ELR (cell line): ENCODE measurements at regions not wholly inside any gene's neighbourhood (a gene's known extent, or its start where the extent isn't known, plus 50 kb on each side); places are given as distances from the start of the nearest gene placed in this dataset.
"Not testable (repeated sequence)": the region's sequence is repeated elsewhere in the genome, so short reads cannot be mapped to it uniquely, and the experiment has no call there.

ENCODE experiments used
- DNase-seq: peaks from one replicate; pipeline ENCODE4 v3.0.0-alpha.2; 2015; ENCODE audit warnings: low read depth

DNA sequence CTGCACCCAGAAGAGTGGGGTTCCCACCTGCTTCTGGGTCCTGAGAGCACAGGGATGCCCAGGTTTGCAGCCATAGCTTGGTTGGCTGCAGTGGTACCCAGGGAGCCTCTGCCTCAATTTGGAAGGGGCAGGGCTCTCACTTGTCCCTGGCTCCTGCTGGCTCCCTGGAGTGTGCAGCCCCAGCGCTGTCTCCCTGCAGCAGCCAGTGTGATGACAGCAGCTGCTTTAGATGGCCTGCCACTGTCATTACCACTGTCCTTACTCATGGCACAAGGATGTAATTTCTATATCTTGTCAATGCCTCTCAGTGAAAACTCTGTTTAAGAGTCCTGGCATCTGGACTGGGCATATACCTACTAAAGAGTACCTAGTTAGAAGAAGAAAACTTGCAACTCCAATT is 250.9 kb downstream of the KIF20B start:
- DNase-seq: no peak

DNA sequence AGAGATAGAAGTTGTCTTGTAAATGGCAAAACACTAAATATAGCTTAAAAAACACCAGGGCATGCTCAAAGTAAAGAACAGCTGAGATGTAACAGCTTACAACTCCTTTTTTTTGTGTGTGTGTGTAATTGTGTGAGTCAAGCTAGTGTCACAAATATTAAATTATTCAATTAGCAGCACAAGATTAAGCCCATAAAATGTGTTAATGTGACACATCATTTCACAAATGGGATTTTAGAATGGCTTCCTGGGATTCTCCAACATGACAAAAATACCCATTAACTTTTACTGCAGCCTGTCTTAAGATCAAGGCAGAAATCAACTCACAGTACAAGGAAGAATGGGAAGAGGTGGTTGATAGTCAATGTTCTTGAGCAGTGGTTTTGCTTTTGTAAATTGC is 251.4 kb downstream of the KIF20B start:
- no peak for DNase-seq

DNA sequence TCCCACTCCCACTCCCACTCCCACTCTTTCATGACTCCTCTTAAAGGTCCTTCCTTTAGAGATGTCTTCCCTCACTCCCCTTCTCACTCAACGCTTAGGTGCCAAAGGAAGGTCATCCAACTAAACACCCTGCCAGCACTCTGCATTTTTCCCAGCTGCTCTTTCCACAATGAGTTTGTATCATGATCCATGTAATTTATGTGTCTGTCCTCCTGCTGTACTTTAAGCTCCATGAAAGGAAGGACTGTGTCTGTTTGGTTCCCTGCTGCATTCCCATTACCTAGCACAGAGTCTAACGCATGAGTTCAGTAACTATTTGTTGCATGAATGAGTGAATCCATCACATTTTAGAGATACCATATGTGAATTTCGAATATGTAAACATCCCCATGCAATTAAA is 252.7 kb downstream of the KIF20B start:
- DNase-seq: no peak

DNA sequence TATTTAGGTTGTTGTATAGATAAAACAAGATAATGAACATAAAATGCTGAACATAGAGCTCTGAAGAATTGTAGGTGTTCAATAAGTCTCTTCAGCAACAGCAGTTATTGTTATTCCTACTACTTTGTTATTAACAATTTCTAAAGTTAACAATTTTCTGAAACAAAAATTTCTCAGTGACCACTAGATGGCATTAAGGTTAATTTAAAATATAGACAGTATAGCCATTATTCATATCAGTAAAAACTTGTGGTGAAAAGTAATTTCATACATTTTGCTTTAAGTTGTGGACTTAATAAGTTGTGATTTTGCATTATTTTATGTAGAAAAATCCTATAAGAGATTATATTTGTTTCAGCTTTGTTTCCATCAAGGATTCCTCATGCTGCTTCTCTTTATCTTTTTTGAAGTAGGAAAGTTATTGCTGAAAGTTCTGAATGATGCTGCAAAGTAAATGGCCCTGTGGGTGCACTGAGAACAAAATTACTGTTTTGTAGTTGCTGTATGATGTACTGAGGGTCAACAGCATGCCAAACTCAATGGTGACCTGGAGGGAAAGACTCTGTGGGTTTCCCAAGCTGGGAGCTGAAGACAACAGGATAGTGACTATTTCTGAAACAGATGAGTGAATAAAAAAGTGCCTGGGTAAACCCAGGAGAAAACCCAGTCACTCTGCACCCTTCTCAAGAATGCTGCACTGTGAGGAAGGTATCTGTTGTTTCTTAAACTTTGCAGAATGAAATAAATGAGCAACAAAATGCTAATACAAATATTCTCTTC is 253.6 kb downstream of the KIF20B start:
- DNase-seq: peak; percentile 5

DNA sequence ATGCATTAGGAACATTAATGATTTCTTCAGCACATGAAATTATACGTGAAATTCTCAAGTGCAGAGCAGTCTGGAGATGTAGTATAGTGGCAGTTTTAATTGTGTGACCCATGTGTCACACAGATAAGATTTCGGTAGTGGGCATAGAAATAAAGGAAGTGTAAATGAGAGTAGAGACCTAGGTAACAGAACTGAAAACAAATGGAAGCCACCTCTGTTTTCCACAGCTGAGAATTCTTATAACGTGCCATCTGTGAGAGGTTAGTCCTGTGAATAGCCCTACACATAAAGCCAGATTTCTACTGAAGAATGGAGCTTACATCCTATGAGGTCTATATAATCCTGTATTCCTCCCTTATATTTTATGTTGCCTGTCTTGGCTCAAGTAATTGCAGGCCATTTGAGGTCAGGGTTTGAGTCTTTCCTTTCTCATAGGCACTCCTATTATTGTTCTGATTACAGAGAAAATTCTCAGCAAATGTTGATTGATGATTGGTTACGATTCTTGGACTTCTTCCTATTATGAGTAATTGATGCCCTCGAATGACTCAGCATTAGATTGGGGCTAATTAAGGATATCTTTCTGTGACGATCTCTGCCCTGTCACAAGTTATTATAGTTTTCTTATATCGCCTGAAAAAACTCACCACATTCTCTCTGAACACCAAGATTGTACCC is 258.2 kb downstream of the KIF20B start:
- peak; percentile 8 for DNase-seq

DNA sequence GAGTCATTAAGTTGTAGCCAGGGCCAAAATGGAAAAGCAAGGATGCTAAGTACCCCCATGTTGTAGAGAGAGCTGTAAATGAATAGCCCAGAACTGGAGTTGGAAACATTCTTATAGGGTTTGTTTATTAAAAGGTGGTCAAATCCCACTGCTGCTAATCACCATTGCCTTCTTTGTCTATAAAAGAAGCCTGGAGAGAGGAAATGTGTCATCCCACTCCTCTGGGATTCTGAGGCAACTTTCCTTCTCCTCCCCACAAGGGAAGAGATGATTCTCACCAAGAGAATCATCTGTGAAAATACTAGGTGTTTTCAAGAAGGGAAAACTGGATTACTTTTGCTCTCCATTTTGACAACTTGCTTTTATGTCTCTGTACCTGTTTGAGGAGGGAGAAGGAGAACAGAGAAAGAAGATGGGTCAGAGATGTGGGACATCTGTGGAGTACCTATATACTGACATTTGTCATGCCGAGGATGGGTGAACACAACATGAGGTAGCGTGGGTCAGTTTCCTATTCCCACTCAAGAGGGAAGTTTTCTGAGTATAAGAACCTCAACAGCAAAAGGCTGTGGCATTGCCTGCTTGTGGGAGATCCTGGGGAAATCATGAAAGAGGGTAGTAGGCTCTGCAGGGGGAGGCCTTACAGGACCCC is 262.2 kb downstream of the KIF20B start:
- DNase-seq: peak; percentile 42

DNA sequence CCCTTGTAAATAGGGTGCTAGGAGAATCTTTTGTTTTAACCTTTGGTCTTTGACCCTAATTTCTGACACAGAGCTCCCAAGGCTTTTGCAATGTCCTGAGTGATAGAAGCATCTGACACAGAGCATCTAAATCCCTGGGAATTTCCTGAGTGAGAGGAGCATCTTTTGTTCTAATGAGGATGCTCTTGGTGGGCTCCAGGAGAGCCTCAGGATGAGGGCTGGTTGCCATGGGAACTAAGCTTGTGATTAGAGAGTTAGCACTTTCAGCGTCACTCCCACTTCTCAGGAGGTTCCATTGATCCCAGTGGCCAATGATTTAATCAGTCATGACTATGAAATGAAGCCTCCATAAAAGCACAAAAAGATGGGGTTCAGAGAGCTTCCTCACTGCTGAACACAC is 264.8 kb downstream of the KIF20B start:
- no peak for DNase-seq

DNA sequence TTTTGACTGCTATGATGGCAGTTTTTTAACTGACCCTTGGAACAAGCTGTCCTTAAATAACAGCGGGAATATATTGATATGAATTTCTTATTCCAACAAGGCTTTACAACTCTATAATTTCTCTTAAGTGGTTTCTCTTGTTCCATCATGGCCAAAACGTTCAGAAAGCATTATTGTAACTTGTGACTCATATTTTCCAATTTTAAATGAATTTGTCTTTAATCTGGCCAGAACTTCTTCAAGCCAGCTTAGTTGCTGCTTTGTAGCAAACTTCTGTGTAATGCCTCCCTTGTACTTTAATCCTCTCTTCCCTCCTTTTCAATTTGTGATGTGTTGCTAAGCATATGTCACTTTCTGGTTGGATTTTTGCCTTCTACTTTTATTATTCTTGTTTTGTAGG is 271.9 kb downstream of the KIF20B start:
- no peak for DNase-seq

DNA sequence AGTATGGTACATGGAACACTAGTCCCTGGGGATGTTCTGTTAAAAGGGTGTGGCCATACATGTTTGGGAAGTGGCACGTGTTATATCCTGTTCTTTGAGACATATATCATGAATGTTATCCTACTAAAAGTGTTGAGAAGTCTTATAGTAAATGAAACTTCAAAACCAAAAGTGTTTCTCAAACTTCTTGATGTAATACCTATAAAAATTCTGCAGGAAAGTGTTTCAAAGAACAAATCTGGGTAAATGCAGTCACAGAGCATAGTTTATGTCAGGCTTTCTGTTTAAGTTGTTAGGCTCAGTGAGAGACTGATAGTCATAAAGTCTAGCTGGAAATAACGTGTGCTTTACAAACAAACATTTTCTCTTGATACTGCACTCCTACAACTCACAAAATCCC is 273.7 kb downstream of the KIF20B start:
- no peak for DNase-seq

DNA sequence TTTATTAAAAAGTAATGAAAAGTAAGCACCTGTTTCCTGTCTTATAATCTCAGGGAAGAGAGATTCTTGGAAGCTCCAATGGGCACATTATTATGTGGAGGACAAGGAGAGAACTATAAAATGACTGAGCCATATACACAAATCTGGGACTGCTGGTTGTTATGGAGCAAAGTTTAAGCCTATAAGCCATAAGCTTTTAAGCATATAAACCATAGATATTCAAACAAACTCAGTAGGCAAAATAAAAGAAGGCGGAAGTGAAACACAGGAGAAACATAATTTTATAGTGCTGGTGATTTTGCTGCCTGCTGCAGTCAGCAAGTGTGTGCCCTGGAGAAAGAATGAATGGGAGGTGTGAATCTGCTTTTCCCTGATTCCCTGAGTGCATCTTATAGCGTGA is 274.4 kb downstream of the KIF20B start:
- DNase-seq: no peak

DNA sequence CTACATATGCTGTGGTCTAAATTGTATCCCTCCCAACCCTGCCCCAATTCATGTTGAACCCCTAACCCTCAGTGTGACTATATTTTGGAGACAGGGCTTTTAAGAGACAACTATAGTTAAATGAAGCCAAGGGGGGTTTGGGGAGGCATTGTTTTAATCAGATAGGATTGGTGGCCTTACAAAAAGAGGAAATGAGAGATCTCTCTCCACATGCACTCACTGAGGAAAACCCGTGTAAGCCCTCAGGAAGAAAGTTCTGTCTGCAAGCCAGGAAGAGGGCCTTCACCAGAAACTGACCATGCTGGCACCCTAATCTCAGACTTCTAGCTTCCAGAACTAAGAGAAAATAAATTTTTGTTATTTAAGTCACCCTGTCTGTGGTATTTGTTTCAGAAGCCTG is 276.7 kb downstream of the KIF20B start:
- no peak for DNase-seq

DNA sequence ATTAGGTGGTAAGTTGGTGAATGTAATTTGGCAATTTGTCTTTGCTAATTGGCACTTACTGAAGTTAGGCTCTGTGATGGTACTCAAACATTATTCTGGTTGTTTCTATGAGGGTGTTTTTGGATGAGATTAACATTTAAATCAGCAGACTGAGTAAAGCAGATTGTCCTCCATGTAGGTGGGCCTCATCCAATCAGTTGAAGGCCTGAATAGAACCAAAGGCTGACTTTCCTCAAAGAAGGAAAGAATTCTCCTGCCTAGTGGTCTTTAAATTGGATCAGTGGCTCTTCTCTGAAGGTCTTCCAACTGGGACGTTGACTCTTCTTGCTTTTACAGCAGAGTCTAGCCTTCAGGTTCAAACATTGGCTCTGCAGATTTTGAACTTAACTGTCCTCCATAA is 278.3 kb downstream of the KIF20B start:
- DNase-seq: no peak

DNA sequence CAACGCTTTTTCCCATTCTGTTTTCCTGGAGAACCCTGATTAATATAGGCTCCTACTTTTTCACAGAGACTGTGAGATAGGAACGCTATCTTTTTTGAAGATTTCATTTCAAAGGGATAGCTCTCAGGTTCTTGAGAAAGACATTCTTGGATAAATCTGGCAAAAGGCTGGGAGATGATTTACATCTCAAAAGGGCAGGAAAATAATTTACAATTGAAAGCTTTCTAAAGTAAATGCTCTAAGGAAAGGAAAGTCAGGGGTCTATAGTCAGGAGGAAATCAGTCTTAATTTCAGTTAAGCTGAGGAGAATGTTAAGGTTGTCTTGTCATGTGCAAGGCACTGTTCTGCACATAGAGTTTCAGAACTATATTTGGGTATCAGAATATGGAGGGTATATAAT is 278.8 kb downstream of the KIF20B start:
- DNase-seq: no peak

DNA sequence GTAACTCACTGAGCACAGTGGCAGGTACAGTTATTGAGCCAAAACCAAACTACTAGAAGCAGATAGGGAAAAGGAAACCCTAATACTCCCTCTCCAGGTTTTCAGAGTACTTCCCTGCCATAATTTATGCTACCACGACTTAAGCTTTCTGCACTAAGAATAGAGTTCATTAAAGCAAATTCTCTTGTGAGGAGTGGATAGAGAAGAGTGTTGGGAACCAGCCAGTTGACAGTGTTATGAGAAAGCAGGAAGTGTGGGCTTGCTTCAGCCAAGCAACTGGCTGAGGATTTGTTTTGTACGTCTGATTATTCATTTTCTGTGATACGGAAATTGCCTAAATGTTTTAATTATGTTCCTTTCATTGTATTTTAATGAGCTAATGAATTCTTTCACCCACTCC is 280.5 kb downstream of the KIF20B start:
- DNase-seq: no peak

DNA sequence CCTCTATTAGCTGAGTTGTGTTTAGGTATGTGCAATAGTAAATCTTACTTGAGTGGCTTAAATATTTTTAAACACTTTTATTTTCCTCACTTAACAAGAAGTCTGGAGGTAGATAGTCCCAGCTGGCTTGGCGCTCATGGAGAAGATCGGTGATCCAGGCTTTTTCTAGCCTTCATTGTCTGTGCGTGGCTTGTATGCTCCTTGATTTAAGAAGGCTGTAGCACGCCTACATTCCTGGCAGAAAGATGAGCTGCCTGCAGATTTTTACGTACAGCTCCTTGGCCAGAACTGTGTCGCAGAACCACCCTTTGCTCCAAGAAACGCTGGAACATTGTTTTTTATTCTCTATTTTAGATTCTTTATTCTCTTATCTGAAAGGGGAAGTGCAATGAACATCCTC is 284.1 kb downstream of the KIF20B start:
- no peak for DNase-seq

DNA sequence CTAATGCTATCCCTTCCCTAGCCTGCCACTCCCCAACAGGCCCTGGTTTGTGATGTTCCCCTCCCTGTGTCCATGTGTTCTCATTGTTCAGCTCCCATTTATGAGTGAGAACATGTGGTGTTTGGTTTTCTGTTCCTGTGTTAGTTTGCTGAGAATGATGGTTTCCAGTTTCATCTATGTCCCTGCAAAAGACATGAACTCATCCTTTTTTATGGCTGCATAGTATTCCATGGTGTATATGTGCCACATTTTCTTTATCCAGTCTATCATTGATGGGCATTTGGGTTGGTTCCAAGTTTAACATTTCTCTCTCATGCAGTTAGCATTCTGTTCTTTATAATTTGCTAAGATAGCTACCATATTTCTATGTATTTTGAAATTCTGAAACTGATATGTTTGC is 287.0 kb downstream of the KIF20B start:
- DNase-seq: not testable (repeated sequence)

DNA sequence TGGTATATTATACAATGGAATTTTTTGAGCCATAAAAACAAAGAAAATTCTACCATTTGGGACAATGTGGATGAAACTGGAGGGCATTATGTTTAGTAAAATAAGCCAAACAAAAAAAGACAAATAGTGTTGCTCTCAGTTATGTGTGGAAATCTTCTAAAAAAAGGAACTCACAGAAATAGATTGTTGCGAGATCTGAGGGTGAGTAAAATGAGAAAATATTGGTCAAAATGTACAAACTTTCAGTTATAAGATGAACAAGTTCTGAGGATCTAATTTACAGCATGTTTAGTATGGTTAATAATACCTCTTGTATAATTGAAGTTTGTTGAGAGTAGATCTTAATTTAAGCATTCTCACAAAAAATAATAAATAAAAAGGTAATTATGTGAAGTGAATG is 291.2 kb downstream of the KIF20B start:
- DNase-seq: no peak

DNA sequence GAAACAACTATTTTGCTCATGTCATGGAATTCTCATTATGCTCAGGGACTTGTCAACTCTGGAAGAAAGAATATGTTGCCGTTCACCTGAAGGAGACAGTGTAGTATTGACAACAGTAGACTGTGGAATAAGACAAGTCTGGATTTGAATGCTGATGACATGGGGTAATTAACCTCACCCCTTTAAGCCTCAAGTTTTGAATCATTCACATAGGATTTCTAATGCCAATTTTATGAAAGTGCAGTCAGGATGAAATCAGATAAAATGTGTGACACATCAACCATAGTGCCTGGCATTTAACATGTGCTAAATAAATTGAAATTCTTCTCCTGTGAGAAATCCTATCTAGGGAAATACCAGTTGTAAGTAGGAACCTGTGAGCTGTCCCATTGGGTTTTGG is 305.8 kb downstream of the KIF20B start:
- peak; percentile 45 for DNase-seq

DNA sequence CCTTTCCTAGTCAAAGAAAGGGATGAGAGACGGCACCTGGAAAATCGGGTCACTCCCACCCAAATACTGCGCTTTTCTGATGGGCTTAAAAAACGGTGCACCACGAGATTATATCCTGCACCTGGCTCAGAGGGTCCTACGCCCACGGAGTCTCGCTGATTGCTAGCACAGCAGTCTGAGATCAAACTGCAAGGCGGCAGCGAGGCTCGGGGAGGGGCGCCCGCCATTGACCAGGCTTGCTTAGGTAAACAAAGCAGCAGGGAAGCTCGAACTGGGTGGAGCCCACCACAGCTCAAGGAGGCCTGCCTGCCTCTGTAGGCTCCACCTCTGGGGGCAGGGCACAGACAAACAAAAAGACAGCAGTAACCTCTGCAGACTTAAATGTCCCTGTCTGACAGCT is 309.9 kb downstream of the KIF20B start:
- not testable (repeated sequence) for DNase-seq

DNA sequence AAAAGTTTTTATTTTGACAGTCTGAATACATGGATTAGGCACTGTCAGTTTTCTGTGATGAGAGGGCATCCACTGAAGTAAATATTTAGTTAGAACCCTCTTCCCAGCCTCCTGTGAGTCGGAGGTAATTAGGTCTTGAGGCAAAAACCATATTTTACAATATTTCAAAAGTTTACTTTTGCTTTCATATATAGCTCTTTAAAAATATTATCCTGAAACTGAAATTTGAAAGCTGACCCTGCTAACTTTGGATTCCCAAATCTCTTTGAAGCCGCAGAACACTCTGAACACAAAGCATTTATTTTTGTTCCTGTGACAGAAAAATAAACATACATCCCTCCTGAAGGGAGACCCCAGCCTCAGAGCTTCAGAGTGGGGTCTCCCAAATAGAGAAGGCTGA is 317.4 kb downstream of the KIF20B start:
- no peak for DNase-seq

DNA sequence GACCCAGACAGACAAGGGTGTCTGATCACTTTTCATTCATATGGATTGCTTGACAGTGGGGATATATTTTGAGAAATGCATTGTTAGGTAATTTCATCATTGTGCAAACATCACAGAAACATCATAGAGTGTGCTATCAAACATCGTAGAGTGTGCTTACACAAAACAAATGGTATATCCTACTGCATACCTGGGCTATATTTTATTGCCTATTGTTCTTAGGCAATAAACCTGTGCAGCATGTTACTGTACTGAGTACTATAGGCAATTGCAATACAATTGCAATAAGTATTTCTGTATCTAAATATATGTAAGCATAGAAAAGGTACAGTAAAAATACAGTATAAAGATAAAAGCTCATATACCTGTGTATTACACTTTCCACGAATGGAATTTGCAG is 319.1 kb downstream of the KIF20B start:
- no peak for DNase-seq

DNA sequence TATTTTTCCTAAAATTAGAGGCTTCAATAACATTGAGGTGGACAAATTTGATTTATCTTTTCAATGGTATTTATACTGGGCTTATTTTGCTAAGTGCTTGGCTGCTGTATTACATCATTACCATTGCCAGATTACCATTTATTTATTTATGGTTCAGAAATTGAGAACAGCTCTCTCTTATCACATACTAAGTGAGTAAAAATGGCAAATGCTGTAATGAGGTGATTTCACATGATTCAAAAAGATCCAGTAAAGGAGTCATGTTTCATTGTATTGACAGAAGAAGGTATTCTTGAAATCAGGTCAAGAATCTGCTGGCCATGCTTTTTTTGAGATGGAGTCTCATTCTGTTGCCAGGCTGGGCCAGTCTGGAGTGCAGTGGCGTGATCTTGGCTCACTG is 322.6 kb downstream of the KIF20B start:
- DNase-seq: no peak

DNA sequence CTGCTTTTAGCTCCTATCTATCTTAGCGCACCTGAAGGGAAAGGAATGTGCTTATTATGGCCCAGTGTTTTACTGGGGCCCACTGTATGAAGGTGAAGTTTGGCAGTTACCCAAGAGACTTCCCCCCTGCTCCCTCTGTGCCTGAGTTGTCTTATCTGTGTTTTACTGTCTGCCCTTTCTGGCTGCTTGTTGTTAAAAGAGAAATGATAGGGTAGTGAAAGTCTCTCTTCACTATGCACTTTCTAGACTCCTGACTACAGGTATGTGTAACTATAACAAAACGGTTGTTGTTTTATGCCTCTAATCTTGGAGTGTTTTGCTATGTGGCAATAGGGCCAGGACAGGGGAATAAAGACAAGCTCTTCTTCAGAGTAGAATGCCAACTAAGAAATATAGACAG is 326.9 kb downstream of the KIF20B start:
- no peak for DNase-seq
